SK-N-SH (cell line): ENCODE measurements at regions not wholly inside any gene's neighbourhood (a gene's known extent, or its start where the extent isn't known, plus 50 kb on each side); places are given as distances from the start of the nearest gene placed in this dataset.

Experiments used
- CTCF ChIP-seq: fragments of 200-600 bp; sonication (generic); IDR thresholded peaks from 2 replicates; pipeline ENCODE4 v1.6.1; 2017; ENCODE audit warnings: antibody characterized with exemption, mild to moderate bottlenecking, moderate library complexity
- ELF1 ChIP-seq: IDR thresholded peaks from 2 replicates; pipeline ENCODE4 v1.4.0; 2012
- EP300 ChIP-seq, 2 experiments: IDR thresholded peaks; 2 replicates each; pipeline versions ENCODE4 v1.4.0 to v1.6.1; 2012; ENCODE audit warnings: borderline replicate concordance in 1 of 2, low read depth in 1 of 2, low read length in 1 of 2
- FOXJ3 ChIP-seq: sonication (generic); formaldehyde crosslinking; IDR thresholded peaks from 2 replicates; pipeline ENCODE4 v1.5.1; 2020; ENCODE audit warnings: mild to moderate bottlenecking, missing genetic modification reagents
- GABPA ChIP-seq: IDR thresholded peaks from 2 replicates; pipeline ENCODE4 v1.4.0; 2012; ENCODE audit warnings: low read depth, mild to moderate bottlenecking
- IRF3 ChIP-seq: fragments of 150-350 bp; IDR thresholded peaks from 2 replicates; pipeline ENCODE4 v1.6.1; 2016; ENCODE audit warnings: mild to moderate bottlenecking, low read depth, low read length
- JUND ChIP-seq: IDR thresholded peaks from 2 replicates; pipeline ENCODE4 v1.4.0; 2012
- MXI1 ChIP-seq: IDR thresholded peaks from 2 replicates; pipeline ENCODE4 v1.6.1; 2012; ENCODE audit warnings: mild to moderate bottlenecking, low read depth, low read length, improper control_type of control experiment
- POLR2AphosphoS5 ChIP-seq: IDR thresholded peaks from 2 replicates; pipeline ENCODE4 v1.6.1; 2012; ENCODE audit warnings: low read depth, low read length
- RAD21 ChIP-seq: IDR thresholded peaks from 2 replicates; pipeline ENCODE4 v1.6.1; 2012; ENCODE audit warnings: mild to moderate bottlenecking, low read length
- TAF1 ChIP-seq: IDR thresholded peaks from 2 replicates; pipeline ENCODE4 v1.6.1; 2012; ENCODE audit warnings: low read depth, mild to moderate bottlenecking, low read length, moderate library complexity, borderline replicate concordance

GRCh38 chr16:62194828-62195227 lies 158.6 kb upstream of the CDH8 start:
- TF ChIP-seq POLR2AphosphoS5 (no peak), FOXJ3 (CRISPR knock-in tag) (no peak), CTCF (peak; percentile 47), EP300 (IDR thresholded peaks at IDR 0.05; ENCODE audit: borderline replicate concordance in 1 of 2, low read depth in 1 of 2, low read length in 1 of 2) (no peak), JUND (no peak), IRF3 (no peak), TAF1 (no peak), ELF1 (no peak), MXI1 (no peak), GABPA (no peak), RAD21 (peak; percentile 36)
